CD14-positive monocyte (primary cell): ENCODE measurements at regions not wholly inside any gene's neighbourhood (a gene's known extent, or its start where the extent isn't known, plus 50 kb on each side); places are given as distances from the start of the nearest gene placed in this dataset.

ENCODE experiments used
- DNase-seq, 3 donors: peaks; one replicate each; pipeline ENCODE4 v3.0.0-alpha.2; 2011 to 2022
- H2AFZ ChIP-seq: 2 replicates; pipeline ENCODE4 v1.6.0; 2012; ENCODE audit warnings: mild to moderate bottlenecking, low read depth, low read length, inconsistent platforms; ENCODE audit not compliant: insufficient read depth, poor library complexity, severe bottlenecking
- H3K27ac ChIP-seq, 2 donors: 1 replicate in 1 of 2; 2 replicates in 1 of 2; pipeline ENCODE4 v1.5.1; 2012 to 2013; ENCODE audit warnings: low read length in 2 of 2, control low read depth in 1 of 2, inconsistent platforms in 1 of 2, low read depth in 1 of 2, mild to moderate bottlenecking in 1 of 2
- H3K27me3 ChIP-seq, 2 donors: one replicate each; pipeline versions ENCODE4 v1.6.0 to v1.6.1; 2011 to 2013; ENCODE audit warnings: low read length in 2 of 2; ENCODE audit not compliant: control insufficient read depth in 2 of 2, insufficient read depth in 2 of 2
- H3K36me3 ChIP-seq, 2 donors: replicated peaks in 1 of 2; 1 replicate in 1 of 2; 2 replicates in 1 of 2; pipeline versions ENCODE4 v1.5.1 to v1.6.1; 2012 to 2013; ENCODE audit warnings: low read length in 2 of 2, control low read depth in 1 of 2, inconsistent platforms in 1 of 2, mild to moderate bottlenecking in 1 of 2; ENCODE audit not compliant: insufficient read depth in 2 of 2, control insufficient read depth in 1 of 2
- H3K4me1 ChIP-seq, 2 donors: 1 replicate in 1 of 2; 2 replicates in 1 of 2; pipeline versions ENCODE4 v1.5.1 to v1.6.1; 2012 to 2013; ENCODE audit warnings: low read length in 2 of 2, control low read depth in 1 of 2, inconsistent platforms in 1 of 2, mild to moderate bottlenecking in 1 of 2, moderate library complexity in 1 of 2; ENCODE audit not compliant: insufficient read depth in 2 of 2, control insufficient read depth in 1 of 2
- H3K4me2 ChIP-seq: replicated peaks from 2 replicates; pipeline ENCODE3; 2012; ENCODE audit warnings: low read length, moderate library complexity, mild to moderate bottlenecking; ENCODE audit not compliant: poor library complexity, severe bottlenecking; ENCODE audit errors: extremely low read depth
- H3K4me3 ChIP-seq, 3 experiments: fragments of 200-600 bp in 1 of 3; sonication (generic) in 1 of 3; replicated peaks in 1 of 3; 1 replicate in 2 of 3; 2 replicates in 1 of 3; pipeline ENCODE4 v1.5.1; 2011 to 2013; ENCODE audit warnings: low read length in 3 of 3, mild to moderate bottlenecking in 3 of 3, control low read depth in 2 of 3, low read depth in 2 of 3, inconsistent platforms in 1 of 3, moderate library complexity in 1 of 3
- H3K79me2 ChIP-seq: 2 replicates; pipeline ENCODE4 v1.6.0; 2012; ENCODE audit warnings: mild to moderate bottlenecking, control low read depth, inconsistent platforms, low read length, moderate library complexity; ENCODE audit not compliant: insufficient read depth
- H3K9ac ChIP-seq: 2 replicates; pipeline ENCODE4 v1.6.0; 2017; ENCODE audit warnings: low read length, mild to moderate bottlenecking; ENCODE audit not compliant: insufficient read depth, poor library complexity, severe bottlenecking
- H3K9me3 ChIP-seq, 2 donors: replicated peaks in 1 of 2; 1 replicate in 1 of 2; 2 replicates in 1 of 2; pipeline versions ENCODE4 v1.5.1 to v1.6.1; 2012 to 2013; ENCODE audit warnings: low read length in 2 of 2, control low read depth in 1 of 2; ENCODE audit not compliant: control insufficient read depth in 1 of 2, insufficient read depth in 1 of 2
- H4K20me1 ChIP-seq: 2 replicates; pipeline ENCODE4 v1.6.0; 2012; ENCODE audit warnings: mild to moderate bottlenecking, low read length, control low read depth, moderate library complexity; ENCODE audit not compliant: insufficient read depth
- H3K27ac Mint-ChIP-seq, 7 donors: one replicate each; pipeline ENCODE4 v1.8.0; 2020; ENCODE audit warnings: mild to moderate bottlenecking in 7 of 7, mixed read lengths in 7 of 7, moderate library complexity in 6 of 7, inconsistent platforms in 2 of 7
- H3K27me3 Mint-ChIP-seq, 3 donors: one replicate each; pipeline ENCODE4 v1.8.0; 2021 to 2022; ENCODE audit warnings: low read depth in 3 of 3, mild to moderate bottlenecking in 3 of 3, mixed read lengths in 3 of 3, moderate library complexity in 3 of 3, inconsistent platforms in 1 of 3
- H3K36me3 Mint-ChIP-seq, 2 donors: one replicate each; pipeline ENCODE4 v1.8.0; 2020; ENCODE audit warnings: mixed read lengths in 2 of 2, inconsistent platforms in 1 of 2, mild to moderate bottlenecking in 1 of 2
- H3K4me1 Mint-ChIP-seq: one replicate; pipeline ENCODE4 v1.8.0; 2020; ENCODE audit warnings: mild to moderate bottlenecking, mixed read lengths
- H3K4me3 Mint-ChIP-seq, 2 donors: one replicate each; pipeline ENCODE4 v1.8.0; 2020; ENCODE audit warnings: mild to moderate bottlenecking in 2 of 2, mixed read lengths in 2 of 2, moderate library complexity in 1 of 2
- H3K9me3 Mint-ChIP-seq, 7 donors: one replicate each; pipeline ENCODE4 v1.8.0; 2020 to 2022; ENCODE audit warnings: mixed read lengths in 7 of 7, mild to moderate bottlenecking in 6 of 7, moderate library complexity in 6 of 7, inconsistent platforms in 2 of 7
- WGBS: methylation state at CpG from one replicate; pipeline ENCODE4 v1.1.5; 2013; ENCODE audit warnings: missing lambda C conversion rate; ENCODE audit not compliant: insufficient coverage; 5-methylcytosine and 5-hydroxymethylcytosine counted together
- intact Hi-C, 2 donors: fragments of 100-400 bp; cut with micrococcal nuclease; formaldehyde crosslinking; loops; one replicate each; pipeline versions ENCODE4 v1.15.0 to v1.15.1; 2023
- TF ChIP-seq, protein P1 (sequence below): fragments of 200-600 bp; IDR thresholded peaks from one replicate; pipeline ENCODE4 v1.8.0; 2022; ENCODE audit warnings: antibody characterized with exemption, mild to moderate bottlenecking

GRCh38 chr17:79201536-79202227, 127.1 kb downstream of the ENGASE start:
- no peak overlapping the region for H2AFZ ChIP-seq
- no peaks in the 10 kb centered on the region for H3K36me3 ChIP-seq
- no peaks in the 10 kb centered on the region for H3K9me3 ChIP-seq
- H3K9ac ChIP-seq, result no peak overlapping the region
- no peaks in the 10 kb centered on the region for H3K36me3 Mint-ChIP-seq
- no peaks in the 10 kb centered on the region for H4K20me1 ChIP-seq
- no peak for DNase-seq
- no peak overlapping the region for H3K4me3 Mint-ChIP-seq
- intact Hi-C loops, result no loop called here
- no peak overlapping the region for H3K4me2 ChIP-seq
- peaks cover 0 to 1% (median 0%) of the 10 kb centered on the region in 7 donors for H3K9me3 Mint-ChIP-seq
- no peak overlapping the region for H3K27ac ChIP-seq
- H3K27me3 ChIP-seq, result no peaks in the 10 kb centered on the region
- no peaks in the 10 kb centered on the region for H3K4me1 Mint-ChIP-seq
- 73% methylated on average over 13 of the region's 15 CpGs for WGBS
- H3K4me1 ChIP-seq, result no peaks in the 10 kb centered on the region
- H3K27me3 Mint-ChIP-seq, result peaks cover 2 to 19% (median 12%) of the 10 kb centered on the region in 3 donors
- H3K27ac Mint-ChIP-seq, result no peak overlapping the region
- TF ChIP-seq, protein P1, sequence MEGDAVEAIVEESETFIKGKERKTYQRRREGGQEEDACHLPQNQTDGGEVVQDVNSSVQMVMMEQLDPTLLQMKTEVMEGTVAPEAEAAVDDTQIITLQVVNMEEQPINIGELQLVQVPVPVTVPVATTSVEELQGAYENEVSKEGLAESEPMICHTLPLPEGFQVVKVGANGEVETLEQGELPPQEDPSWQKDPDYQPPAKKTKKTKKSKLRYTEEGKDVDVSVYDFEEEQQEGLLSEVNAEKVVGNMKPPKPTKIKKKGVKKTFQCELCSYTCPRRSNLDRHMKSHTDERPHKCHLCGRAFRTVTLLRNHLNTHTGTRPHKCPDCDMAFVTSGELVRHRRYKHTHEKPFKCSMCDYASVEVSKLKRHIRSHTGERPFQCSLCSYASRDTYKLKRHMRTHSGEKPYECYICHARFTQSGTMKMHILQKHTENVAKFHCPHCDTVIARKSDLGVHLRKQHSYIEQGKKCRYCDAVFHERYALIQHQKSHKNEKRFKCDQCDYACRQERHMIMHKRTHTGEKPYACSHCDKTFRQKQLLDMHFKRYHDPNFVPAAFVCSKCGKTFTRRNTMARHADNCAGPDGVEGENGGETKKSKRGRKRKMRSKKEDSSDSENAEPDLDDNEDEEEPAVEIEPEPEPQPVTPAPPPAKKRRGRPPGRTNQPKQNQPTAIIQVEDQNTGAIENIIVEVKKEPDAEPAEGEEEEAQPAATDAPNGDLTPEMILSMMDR, result no peak
- H3K79me2 ChIP-seq, result no peaks in the 10 kb centered on the region
- H3K4me3 ChIP-seq, result no peak overlapping the region

DNA sequence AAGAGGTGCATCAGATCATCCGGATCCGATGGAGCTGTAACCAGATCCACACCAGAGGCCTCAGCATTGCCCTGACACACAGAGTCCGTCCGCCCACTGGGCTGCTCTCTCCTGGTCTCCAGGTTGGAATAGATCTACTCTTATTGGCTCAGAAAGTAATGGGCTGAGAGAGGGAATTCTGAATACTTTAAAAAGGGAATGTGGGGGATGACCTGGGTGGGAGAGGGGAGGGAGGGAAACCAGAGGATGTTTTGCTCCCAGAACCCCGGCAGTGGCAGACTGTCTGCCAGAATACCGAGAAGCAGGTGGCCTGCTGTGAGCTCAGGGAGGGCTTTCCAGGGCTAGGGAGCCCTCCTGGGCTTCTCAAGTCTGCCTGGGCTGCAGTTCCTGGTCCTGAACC, 126.5 kb downstream of the ENGASE start:
- TF ChIP-seq, protein P1, result no peak
- WGBS, result 28% methylated on average over 3 of the region's 6 CpGs
- H3K9me3 Mint-ChIP-seq, result peaks cover 0 to 1% (median 0%) of the 10 kb centered on the region in 7 donors
- H3K9ac ChIP-seq, result no peak overlapping the region
- no peaks in the 10 kb centered on the region for H4K20me1 ChIP-seq
- no peaks in the 10 kb centered on the region for H3K4me1 ChIP-seq
- no peaks in the 10 kb centered on the region for H3K9me3 ChIP-seq
- no peak overlapping the region for H3K27ac Mint-ChIP-seq
- peak overlapping the region in 1 of 2 donors; percentile 9 for H3K4me3 Mint-ChIP-seq
- no peak overlapping the region for H3K27ac ChIP-seq
- no peak overlapping the region for H3K4me2 ChIP-seq
- no peaks in the 10 kb centered on the region for H3K36me3 ChIP-seq
- H2AFZ ChIP-seq, result no peak overlapping the region
- intact Hi-C loops, result no loop called here
- no peak overlapping the region for H3K4me3 ChIP-seq
- no peak for DNase-seq
- H3K27me3 Mint-ChIP-seq, result peaks cover 2 to 19% (median 12%) of the 10 kb centered on the region in 3 donors
- no peaks in the 10 kb centered on the region for H3K79me2 ChIP-seq
- H3K27me3 ChIP-seq, result no peaks in the 10 kb centered on the region
- no peaks in the 10 kb centered on the region for H3K4me1 Mint-ChIP-seq
- no peaks in the 10 kb centered on the region for H3K36me3 Mint-ChIP-seq
